ENCODE measurements at regions not wholly inside any gene's neighbourhood (a gene's known extent, or its start where the extent isn't known, plus 50 kb on each side); places are given as distances from the start of the nearest gene placed in this dataset.

DNA sequence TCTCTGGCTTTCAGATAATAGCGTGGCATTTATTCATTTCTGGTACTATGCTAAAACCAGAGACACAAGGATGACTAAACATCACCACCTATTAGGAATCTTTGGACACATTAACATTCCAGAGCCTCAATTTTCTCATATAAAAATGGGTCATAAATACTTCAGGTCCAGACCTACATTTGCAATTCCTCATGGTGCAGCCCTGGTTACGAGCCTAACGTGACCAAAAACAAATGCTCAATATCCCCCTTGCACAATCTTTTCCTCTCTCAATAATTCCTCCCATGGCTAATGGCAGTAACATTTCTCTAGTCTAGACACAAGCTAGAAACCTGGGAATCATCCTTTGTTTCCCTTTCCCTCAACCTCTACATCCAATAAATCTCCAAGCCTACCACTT is 112.8 kb upstream of the NABP1 start:
- Mint-ChIP-seq H3K27me3 (ENCODE audit: low read depth) (peaks cover 53% of the 10 kb centered on the region), H3K4me1 (ENCODE audit: low read depth) (peaks cover 45% of the 10 kb centered on the region), H3K27ac (no peak overlapping the region), H3K4me3 (peak overlapping the region; percentile 3), H3K9me3 (ENCODE audit: insufficient read depth) (no peaks in the 10 kb centered on the region), H3K36me3 (ENCODE audit: low read depth) (no peaks in the 10 kb centered on the region)
- ATAC-seq = no peak
- ChIA-PET POLR2A (no interaction called here), CTCF (interaction anchor here (0.7 to 3.3 kb wide), 7 partner anchors 9 to 597 kb away, joined by 3 to 26 read pairs (median 8); no protein-coding TSS in a partner anchor)
- no peak for DNase-seq

DNA sequence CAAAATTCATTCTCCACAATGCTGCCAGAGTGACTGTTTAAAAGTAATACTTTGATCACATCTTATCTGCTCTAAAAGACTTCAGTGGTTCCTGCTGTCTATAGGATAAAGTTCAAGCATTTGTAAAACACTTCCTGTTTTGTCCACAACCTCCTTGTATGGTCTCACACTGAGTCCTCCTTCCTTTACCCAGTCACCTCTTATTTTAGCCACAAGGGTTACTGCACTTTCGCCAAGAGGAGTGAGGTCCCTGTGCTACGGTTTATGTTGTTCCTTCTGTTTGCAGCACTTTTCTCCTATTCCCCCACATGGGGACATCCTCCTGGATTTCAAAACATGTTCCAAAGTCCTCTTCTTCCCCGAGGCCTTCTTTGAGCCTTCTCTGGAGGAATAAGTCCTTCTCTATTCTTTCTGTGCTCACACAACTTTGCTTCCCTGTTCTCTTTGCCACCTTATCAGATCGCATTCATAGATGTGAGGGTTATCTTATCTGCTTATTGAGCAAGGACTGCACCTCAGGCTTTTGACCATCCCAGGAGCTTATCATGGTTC is 112.2 kb upstream of the NABP1 start:
- Mint-ChIP-seq H3K27ac (no peak overlapping the region), H3K4me3 (peak overlapping the region; percentile 3), H3K4me1 (ENCODE audit: low read depth) (peaks cover 51% of the 10 kb centered on the region), H3K36me3 (ENCODE audit: low read depth) (no peaks in the 10 kb centered on the region), H3K27me3 (ENCODE audit: low read depth) (peaks cover 56% of the 10 kb centered on the region), H3K9me3 (ENCODE audit: insufficient read depth) (no peaks in the 10 kb centered on the region)
- ChIA-PET POLR2A (no interaction called here), CTCF (interaction anchor here (0.7 to 3.3 kb wide), 11 partner anchors 10 to 597 kb away, joined by 3 to 33 read pairs (median 8); no protein-coding TSS in a partner anchor)
- ATAC-seq (peak; percentile 82), DNase-seq (peak; percentile 43)

DNA sequence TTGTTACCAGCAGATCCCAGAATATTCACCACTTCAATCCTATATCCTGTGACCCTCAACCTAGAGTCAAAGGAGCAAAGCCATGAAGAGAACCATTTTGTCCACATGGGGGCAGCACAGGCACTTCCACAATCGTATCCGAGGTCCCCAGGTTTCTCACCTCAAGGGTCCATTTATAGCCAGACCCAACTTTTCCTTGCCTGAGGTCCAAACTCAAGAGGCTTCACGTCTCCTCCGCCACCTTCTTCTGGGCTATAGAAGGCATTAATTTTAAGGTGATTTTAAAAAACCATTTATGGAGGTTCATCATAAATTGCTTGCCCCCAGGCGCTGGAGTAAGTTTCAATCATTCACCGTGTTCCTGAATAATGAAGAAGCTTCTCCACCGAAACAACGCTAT is 111.6 kb upstream of the NABP1 start:
- Mint-ChIP-seq H3K36me3 (ENCODE audit: low read depth) (no peaks in the 10 kb centered on the region), H3K4me1 (ENCODE audit: low read depth) (peaks cover 57% of the 10 kb centered on the region), H3K4me3 (no peak overlapping the region), H3K27ac (no peak overlapping the region), H3K27me3 (ENCODE audit: low read depth) (peaks cover 55% of the 10 kb centered on the region), H3K9me3 (ENCODE audit: insufficient read depth) (no peaks in the 10 kb centered on the region)
- peak; percentile 60 for ATAC-seq
- CTCF ChIA-PET = interaction anchor here (0.6 to 3.4 kb wide), 36 partner anchors 8 to 596 kb away, joined by 3 to 33 read pairs (median 5); no protein-coding TSS in a partner anchor
- peak; percentile 76 for DNase-seq
- POLR2A ChIA-PET = interaction anchor here (1.9 kb wide), 1 partner anchor 112 kb away, joined by 14 read pairs; the partner anchor contains the start of gene NABP1

DNA sequence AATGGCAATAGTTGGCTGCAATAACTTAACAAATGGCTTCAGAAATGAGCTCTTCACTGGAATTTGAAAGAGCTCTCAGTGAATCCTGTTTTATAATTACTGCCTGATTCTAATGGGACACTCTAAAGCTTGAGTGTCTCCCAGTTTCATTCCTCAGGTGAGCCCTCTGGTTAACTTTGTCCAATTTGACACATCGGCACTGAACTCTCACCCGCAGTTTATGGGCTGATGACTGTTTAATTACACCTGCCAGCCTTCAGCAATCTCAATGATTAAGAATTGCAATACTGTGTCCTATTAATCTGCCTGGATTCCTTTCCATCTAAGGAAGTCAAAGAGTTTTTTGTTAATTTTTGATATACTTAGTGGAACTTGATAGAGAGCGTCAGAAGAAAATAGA is 110.7 kb upstream of the NABP1 start:
- POLR2A ChIA-PET = interaction anchor here (1.9 kb wide), 1 partner anchor 111 kb away, joined by 14 read pairs; the partner anchor contains the start of gene NABP1
- H3K4me3 Mint-ChIP-seq = no peak overlapping the region
- H3K27ac Mint-ChIP-seq = no peak overlapping the region
- H3K36me3 Mint-ChIP-seq (ENCODE audit: low read depth) = no peaks in the 10 kb centered on the region
- H3K27me3 Mint-ChIP-seq (ENCODE audit: low read depth) = peaks cover 47% of the 10 kb centered on the region
- H3K4me1 Mint-ChIP-seq (ENCODE audit: low read depth) = peaks cover 60% of the 10 kb centered on the region
- DNase-seq (no peak), ATAC-seq (no peak)
- H3K9me3 Mint-ChIP-seq (ENCODE audit: insufficient read depth) = no peaks in the 10 kb centered on the region
- CTCF ChIA-PET = interaction anchor here (0.6 to 3.4 kb wide), 42 partner anchors 9 to 595 kb away, joined by 3 to 33 read pairs (median 4); no protein-coding TSS in a partner anchor

DNA sequence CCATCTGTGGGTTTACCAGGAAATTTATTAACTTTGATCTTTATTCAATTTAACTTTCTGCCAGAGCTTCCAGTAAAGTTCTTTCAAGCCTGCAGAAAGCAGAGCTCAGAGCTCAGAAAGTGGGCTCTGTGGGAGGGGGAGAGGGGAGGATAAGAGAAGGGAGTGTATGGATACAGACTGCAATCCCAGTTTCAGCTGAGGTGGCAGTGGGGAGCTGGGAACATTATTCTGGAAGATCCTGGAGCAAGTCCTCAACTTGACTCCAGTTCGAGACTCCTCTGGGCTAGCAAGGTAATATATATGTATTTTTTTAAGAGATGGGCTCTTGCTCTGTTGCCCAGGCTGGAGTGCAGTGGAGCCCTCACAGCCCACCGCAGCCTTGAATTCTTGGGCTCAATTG is 108.9 kb upstream of the NABP1 start:
- H3K4me1 Mint-ChIP-seq (ENCODE audit: low read depth) = peaks cover 54% of the 10 kb centered on the region
- no peaks in the 10 kb centered on the region for H3K36me3 Mint-ChIP-seq (ENCODE audit: low read depth)
- no peaks in the 10 kb centered on the region for H3K9me3 Mint-ChIP-seq (ENCODE audit: insufficient read depth)
- peaks cover 37% of the 10 kb centered on the region for H3K27me3 Mint-ChIP-seq (ENCODE audit: low read depth)
- H3K4me3 Mint-ChIP-seq = no peak overlapping the region
- no peak overlapping the region for H3K27ac Mint-ChIP-seq
- POLR2A ChIA-PET = interaction anchor here (0.8 to 1.6 kb wide), 3 partner anchors 107 to 117 kb away, joined by 3 to 11 read pairs (median 3); partner anchors contain the start of gene NABP1
- ATAC-seq (no peak), DNase-seq (no peak)
- CTCF ChIA-PET = interaction anchor here (0.8 to 3.4 kb wide), 9 partner anchors 13 to 460 kb away, joined by 3 to 27 read pairs (median 4); partner anchors contain the start of gene NABP1

DNA sequence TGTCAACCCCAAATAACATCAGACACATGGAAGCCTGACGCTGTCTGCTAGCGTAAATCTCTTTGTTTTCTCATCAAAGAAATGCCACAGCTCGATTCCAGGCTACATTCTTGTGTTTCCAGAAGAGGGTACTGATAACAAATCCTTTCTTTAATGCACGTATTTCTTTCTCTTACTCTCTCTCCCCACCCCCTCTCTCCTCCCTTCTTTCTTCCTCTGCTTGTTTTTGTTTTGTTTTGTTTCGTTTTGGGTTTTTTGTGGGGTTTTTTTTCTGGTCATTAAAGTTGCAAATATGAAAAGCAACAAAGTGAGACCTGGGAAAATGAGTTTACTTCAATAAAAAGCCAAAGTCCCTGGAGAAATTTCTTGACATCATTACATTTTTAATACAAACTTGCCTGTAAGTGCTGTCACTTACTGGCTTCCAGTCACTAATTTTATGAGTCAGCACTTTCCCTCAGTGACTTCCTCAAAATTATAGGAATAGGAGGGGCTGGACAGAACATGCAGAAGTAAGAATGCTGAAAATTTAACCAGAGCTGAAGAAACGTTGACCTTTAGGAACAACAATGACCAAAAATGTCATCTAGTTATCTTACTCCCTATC is 106.7 kb upstream of the NABP1 start:
- no peak overlapping the region for H3K27ac Mint-ChIP-seq
- ChIA-PET CTCF (interaction anchor here (0.6 to 1.9 kb wide), 9 partner anchors 46 to 591 kb away, joined by 3 to 9 read pairs (median 4); partner anchors contain the start of gene NABP1), POLR2A (interaction anchor here (4.4 kb wide), 1 partner anchor 106 kb away, joined by 21 read pairs; the partner anchor contains the start of gene NABP1)
- H3K9me3 Mint-ChIP-seq (ENCODE audit: insufficient read depth) = no peaks in the 10 kb centered on the region
- peaks cover 36% of the 10 kb centered on the region for H3K4me1 Mint-ChIP-seq (ENCODE audit: low read depth)
- DNase-seq = peak; percentile 52
- ATAC-seq = peak; percentile 62
- H3K36me3 Mint-ChIP-seq (ENCODE audit: low read depth) = no peaks in the 10 kb centered on the region
- peaks cover 25% of the 10 kb centered on the region for H3K27me3 Mint-ChIP-seq (ENCODE audit: low read depth)
- peak overlapping the region; percentile 50 for H3K4me3 Mint-ChIP-seq

DNA sequence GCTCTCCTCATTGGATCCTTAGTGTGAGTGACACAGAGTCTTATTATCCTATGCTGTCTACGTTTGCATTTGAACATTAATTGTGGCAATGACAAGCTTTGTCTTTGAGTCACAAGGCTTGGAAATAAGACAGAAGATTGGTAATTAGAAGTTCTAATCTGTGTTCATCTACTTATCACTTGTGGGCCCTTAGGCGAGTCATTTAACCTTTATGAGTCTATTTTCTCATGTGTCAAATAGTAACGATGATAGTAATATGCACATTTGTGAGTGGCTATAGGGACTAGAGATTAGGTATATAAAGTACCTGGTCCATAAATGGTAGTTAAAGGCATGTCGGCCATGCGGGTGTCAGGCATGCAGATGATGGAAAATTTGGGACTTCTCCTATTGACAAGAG is 105.6 kb upstream of the NABP1 start:
- CTCF ChIA-PET = interaction anchor here (0.7 to 1.9 kb wide), 6 partner anchors 17 to 590 kb away, joined by 3 to 9 read pairs (median 4); partner anchors contain the start of gene NABP1
- H3K27ac Mint-ChIP-seq = no peak overlapping the region
- peaks cover 23% of the 10 kb centered on the region for H3K27me3 Mint-ChIP-seq (ENCODE audit: low read depth)
- DNase-seq (no peak), ATAC-seq (no peak)
- no peaks in the 10 kb centered on the region for H3K36me3 Mint-ChIP-seq (ENCODE audit: low read depth)
- peaks cover 31% of the 10 kb centered on the region for H3K4me1 Mint-ChIP-seq (ENCODE audit: low read depth)
- no peaks in the 10 kb centered on the region for H3K9me3 Mint-ChIP-seq (ENCODE audit: insufficient read depth)
- H3K4me3 Mint-ChIP-seq = no peak overlapping the region
- POLR2A ChIA-PET = interaction anchor here (4.4 kb wide), 1 partner anchor 105 kb away, joined by 21 read pairs; the partner anchor contains the start of gene NABP1

DNA sequence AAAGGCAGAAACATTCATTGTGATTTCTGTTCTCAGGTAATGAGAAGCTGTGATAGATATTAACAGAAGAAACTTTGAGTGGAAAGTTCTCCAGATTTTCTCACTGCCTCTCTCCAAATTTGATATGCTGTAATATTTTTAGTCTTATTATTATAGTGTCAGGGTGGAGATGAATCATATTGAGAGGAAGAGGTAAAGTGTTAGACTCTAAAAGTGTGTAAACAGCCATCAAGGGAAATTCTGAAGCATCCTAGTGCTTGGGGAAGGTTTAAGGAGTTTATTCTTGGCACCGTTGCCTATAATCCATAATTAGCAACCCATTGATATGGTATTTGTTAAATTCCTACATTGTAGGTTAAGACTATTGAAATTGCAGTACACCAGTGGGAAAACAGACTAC is 104.7 kb upstream of the NABP1 start:
- DNase-seq (no peak), ATAC-seq (no peak)
- Mint-ChIP-seq H3K9me3 (ENCODE audit: insufficient read depth) (no peaks in the 10 kb centered on the region), H3K27ac (no peak overlapping the region), H3K4me1 (ENCODE audit: low read depth) (peaks cover 31% of the 10 kb centered on the region), H3K27me3 (ENCODE audit: low read depth) (peaks cover 20% of the 10 kb centered on the region), H3K36me3 (ENCODE audit: low read depth) (no peaks in the 10 kb centered on the region), H3K4me3 (no peak overlapping the region)
- ChIA-PET CTCF (interaction anchor here (0.8 to 1.0 kb wide), 2 partner anchors 102 to 590 kb away, joined by 3 read pairs; no protein-coding TSS in a partner anchor), POLR2A (interaction anchor here (0.6 to 4.4 kb wide), 2 partner anchors 104 to 693 kb away, joined by 3 to 21 read pairs; partner anchors contain the start of gene NABP1)

DNA sequence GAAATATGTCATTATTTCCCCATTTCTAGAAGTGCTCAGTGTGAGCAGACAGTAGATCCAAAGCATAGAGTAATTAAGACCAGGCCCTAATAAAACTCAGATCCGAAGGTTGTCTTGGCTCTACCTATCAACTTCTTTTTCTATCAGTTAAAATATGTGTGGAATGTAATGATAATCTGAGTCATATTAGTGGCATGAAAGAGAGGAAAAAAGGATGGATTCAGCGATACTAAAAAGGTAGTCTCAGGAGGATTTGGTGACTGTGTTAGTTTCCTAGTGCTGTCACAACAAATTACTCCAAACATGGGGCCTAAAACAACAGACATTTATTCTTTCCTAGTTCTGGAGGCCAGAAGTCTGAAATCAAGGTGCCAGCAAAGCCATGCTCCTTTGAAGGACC is 103.7 kb upstream of the NABP1 start:
- Mint-ChIP-seq H3K27ac (no peak overlapping the region), H3K36me3 (ENCODE audit: low read depth) (no peaks in the 10 kb centered on the region), H3K4me3 (no peak overlapping the region), H3K27me3 (ENCODE audit: low read depth) (peaks cover 12% of the 10 kb centered on the region), H3K9me3 (ENCODE audit: insufficient read depth) (no peaks in the 10 kb centered on the region), H3K4me1 (ENCODE audit: low read depth) (peaks cover 31% of the 10 kb centered on the region)
- ChIA-PET POLR2A (interaction anchor here (4.4 kb wide), 1 partner anchor 103 kb away, joined by 21 read pairs; the partner anchor contains the start of gene NABP1), CTCF (interaction anchor here (1.6 kb wide), 1 partner anchor 107 kb away, joined by 4 read pairs; no protein-coding TSS in a partner anchor)
- DNase-seq (no peak), ATAC-seq (no peak)

DNA sequence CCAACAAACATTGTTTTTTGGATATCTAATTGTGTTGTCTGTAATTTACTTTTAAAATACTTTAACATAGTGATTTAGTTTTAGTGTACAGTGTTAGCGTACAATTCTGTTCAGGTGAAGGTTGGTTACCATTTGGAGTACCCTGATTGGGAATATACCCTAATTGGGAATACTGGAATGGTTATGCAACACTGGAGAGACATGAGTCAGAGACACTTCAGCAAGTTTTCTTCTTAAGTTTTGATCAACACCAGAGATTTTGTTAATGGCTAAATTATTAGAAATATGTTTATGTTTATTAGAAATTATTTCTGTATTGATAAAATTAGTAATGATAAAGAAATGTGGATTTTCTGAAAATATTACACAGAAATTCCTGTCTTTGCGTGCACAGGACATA is 100.3 kb upstream of the NABP1 start:
- Mint-ChIP-seq H3K27ac (no peak overlapping the region), H3K27me3 (ENCODE audit: low read depth) (peaks cover 13% of the 10 kb centered on the region), H3K4me3 (no peak overlapping the region), H3K9me3 (ENCODE audit: insufficient read depth) (no peaks in the 10 kb centered on the region), H3K4me1 (ENCODE audit: low read depth) (peaks cover 8% of the 10 kb centered on the region), H3K36me3 (ENCODE audit: low read depth) (no peaks in the 10 kb centered on the region)
- CTCF ChIA-PET = interaction anchor here (0.6 to 2.0 kb wide), 3 partner anchors 11 to 114 kb away, joined by 3 to 6 read pairs (median 3); no protein-coding TSS in a partner anchor
- DNase-seq (no peak), ATAC-seq (no peak)
- POLR2A ChIA-PET = no interaction called here

DNA sequence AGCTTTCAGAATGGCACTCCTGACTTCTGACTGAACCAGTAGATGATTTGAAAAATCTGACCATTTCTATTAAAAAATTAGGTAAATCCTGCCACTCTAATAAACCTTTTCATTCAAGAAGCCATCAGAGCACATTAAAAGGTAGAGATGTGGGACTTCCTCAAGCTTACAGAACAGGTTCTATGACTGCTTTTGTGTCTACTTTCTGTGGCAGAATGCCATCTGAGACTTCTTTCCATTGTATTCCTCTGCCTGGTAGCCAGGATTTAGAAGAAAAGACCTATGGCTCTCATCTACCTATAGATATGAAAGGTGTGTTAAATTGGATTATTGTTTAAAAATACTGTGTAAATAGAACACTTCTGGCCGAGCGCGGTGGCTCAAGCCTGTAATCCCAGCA is 99.9 kb upstream of the NABP1 start:
- CTCF ChIA-PET = interaction anchor here (1.5 to 2.0 kb wide), 2 partner anchors 11 to 26 kb away, joined by 3 to 6 read pairs; no protein-coding TSS in a partner anchor
- DNase-seq = no peak
- Mint-ChIP-seq H3K4me1 (ENCODE audit: low read depth) (peaks cover 7% of the 10 kb centered on the region), H3K4me3 (no peak overlapping the region), H3K36me3 (ENCODE audit: low read depth) (no peaks in the 10 kb centered on the region), H3K27ac (no peak overlapping the region), H3K27me3 (ENCODE audit: low read depth) (peaks cover 16% of the 10 kb centered on the region), H3K9me3 (ENCODE audit: insufficient read depth) (no peaks in the 10 kb centered on the region)
- ATAC-seq = no peak
- POLR2A ChIA-PET = no interaction called here

Data from activated CD8-positive, alpha-beta T cell treated with anti-CD3 and anti-CD28 coated beads, Interleukin-2, amount 10 ng/mL, durations not matched to agents 7 days and 5 days (primary cell).